IMR-90 (cell line): ENCODE measurements at regions not wholly inside any gene's neighbourhood (a gene's known extent, or its start where the extent isn't known, plus 50 kb on each side); places are given as distances from the start of the nearest gene placed in this dataset.

Experiments
- ATAC-seq: fragments of 200-7000 bp; cut with Tn5 transposase; 2 replicates; pipeline ENCODE4 v1.9.1; 2020; ENCODE audit warnings: low read depth, mild to moderate bottlenecking, moderate library complexity
- BruUV-seq: library from RNA; stranded (reverse); fragments of 400-500 nt; replicated peaks from 2 replicates; lab custom pipeline; 2021; lab: Mats Ljungman, UMichigan
- CTCF ChIA-PET: fragments of 300-600 bp; formaldehyde crosslinking; extraction: SDS; loops from one replicate; lab custom pipeline; 2021; ENCODE audit warnings: antibody characterized with exemption; lab: Yijun Ruan, JAX
- POLR2A ChIA-PET: fragments of 300-600 bp; sonication (Branson Sonifier 250); formaldehyde crosslinking; loops from one replicate; lab custom pipeline; 2022; ENCODE audit warnings: antibody characterized with exemption; ENCODE audit not compliant: unreplicated experiment; lab: Charles Lee
- DNase-seq: peaks from one replicate; pipeline ENCODE4 v3.0.0; 2013
- H2AFZ ChIP-seq: replicated peaks from 2 replicates; pipeline ENCODE3; 2013; ENCODE audit warnings: low read length, mild to moderate bottlenecking; ENCODE audit not compliant: poor library complexity
- H2AK5ac ChIP-seq: 2 replicates; pipeline ENCODE4 v1.6.1; 2013; ENCODE audit warnings: low read depth, low read length, inconsistent platforms
- H2AK9ac ChIP-seq: replicated peaks from 2 replicates; pipeline ENCODE3; 2013; ENCODE audit warnings: mild to moderate bottlenecking, low read depth, low read length, moderate library complexity; ENCODE audit not compliant: poor library complexity
- H2BK120ac ChIP-seq: 2 replicates; pipeline ENCODE4 v1.6.1; 2013; ENCODE audit warnings: low read depth, low read length, inconsistent platforms
- H2BK15ac ChIP-seq: 3 replicates; pipeline ENCODE4 v1.6.1; 2013; ENCODE audit warnings: low read depth, low read length, inconsistent platforms
- H2BK20ac ChIP-seq: 2 replicates; pipeline ENCODE4 v1.6.1; 2013; ENCODE audit warnings: low read depth, mild to moderate bottlenecking, inconsistent platforms, low read length, moderate library complexity
- H2BK5ac ChIP-seq: 2 replicates; pipeline ENCODE4 v1.6.1; 2013; ENCODE audit warnings: mild to moderate bottlenecking, low read depth, low read length, inconsistent platforms; ENCODE audit not compliant: poor library complexity, severe bottlenecking
- H3K14ac ChIP-seq: replicated peaks from 2 replicates; pipeline ENCODE4 v1.6.1; 2013; ENCODE audit warnings: low read depth, low read length, inconsistent platforms
- H3K18ac ChIP-seq: 2 replicates; pipeline ENCODE4 v1.6.1; 2013; ENCODE audit warnings: low read depth, low read length, control low read depth
- H3K23ac ChIP-seq: 2 replicates; pipeline ENCODE4 v1.6.1; 2013; ENCODE audit warnings: low read depth, low read length, inconsistent platforms
- H3K27ac ChIP-seq: 2 replicates; pipeline ENCODE4 v1.5.1; 2013; ENCODE audit warnings: mild to moderate bottlenecking, control low read depth, low read length; ENCODE audit not compliant: insufficient read depth
- H3K27me3 ChIP-seq: 2 replicates; pipeline ENCODE4 v1.6.1; 2013; ENCODE audit warnings: low read length; ENCODE audit not compliant: control insufficient read depth, insufficient read depth
- H3K36me3 ChIP-seq: 2 replicates; pipeline ENCODE4 v1.6.1; 2013; ENCODE audit warnings: low read length, mixed read lengths; ENCODE audit not compliant: control insufficient read depth, insufficient read depth
- H3K4ac ChIP-seq: 2 replicates; pipeline ENCODE4 v1.6.1; 2013; ENCODE audit warnings: low read depth, low read length, inconsistent platforms
- H3K4me1 ChIP-seq: 2 replicates; pipeline ENCODE4 v1.6.1; 2013; ENCODE audit warnings: low read length, mixed read lengths; ENCODE audit not compliant: control insufficient read depth, insufficient read depth
- H3K4me2 ChIP-seq: 2 replicates; pipeline ENCODE4 v1.6.1; 2013; ENCODE audit warnings: low read depth, mild to moderate bottlenecking, control low read depth, low read length, moderate library complexity
- H3K4me3 ChIP-seq: 2 replicates; pipeline ENCODE4 v1.5.1; 2013; ENCODE audit warnings: low read depth, mild to moderate bottlenecking, control low read depth, low read length, moderate library complexity; ENCODE audit not compliant: insufficient read depth
- H3K56ac ChIP-seq: 2 replicates; pipeline ENCODE4 v1.6.1; 2013; ENCODE audit warnings: low read length, inconsistent platforms; ENCODE audit not compliant: insufficient read depth; ENCODE audit errors: extremely low read depth
- H3K79me1 ChIP-seq, 2 experiments: 2 replicates each; pipeline ENCODE4 v1.6.1; 2013; ENCODE audit warnings: low read length in 2 of 2, inconsistent platforms in 1 of 2, low read depth in 1 of 2
- H3K9ac ChIP-seq: 2 replicates; pipeline ENCODE4 v1.6.1; 2013; ENCODE audit warnings: low read depth, low read length, control low read depth
- H3K9me1 ChIP-seq: 2 replicates; pipeline ENCODE4 v1.6.1; 2013; ENCODE audit warnings: low read length, inconsistent platforms; ENCODE audit not compliant: insufficient read depth
- H3K9me3 ChIP-seq: 2 replicates; pipeline ENCODE4 v1.6.1; 2013; ENCODE audit warnings: low read length; ENCODE audit not compliant: control insufficient read depth, insufficient read depth
- H4K20me1 ChIP-seq: 2 replicates; pipeline ENCODE4 v1.6.1; 2013; ENCODE audit warnings: low read length, inconsistent platforms; ENCODE audit not compliant: insufficient read depth
- H4K5ac ChIP-seq: 2 replicates; pipeline ENCODE4 v1.6.1; 2013; ENCODE audit warnings: mild to moderate bottlenecking, low read depth, low read length, control low read depth
- H4K8ac ChIP-seq, 2 experiments: 2 replicates each; pipeline ENCODE4 v1.6.1; 2013; ENCODE audit warnings: low read depth in 2 of 2, low read length in 2 of 2, control low read depth in 1 of 2, inconsistent platforms in 1 of 2
- H4K91ac ChIP-seq: 2 replicates; pipeline ENCODE4 v1.6.1; 2013; ENCODE audit warnings: low read depth, low read length, inconsistent platforms; ENCODE audit not compliant: insufficient read depth
- BHLHE40 ChIP-seq: fragments of 150-350 bp; IDR thresholded peaks from 2 replicates; pipeline ENCODE4 v1.6.1; 2016; ENCODE audit warnings: mild to moderate bottlenecking, low read depth, low read length
- CEBPB ChIP-seq: IDR thresholded peaks from 2 replicates; pipeline ENCODE4 v1.6.1; 2012; ENCODE audit warnings: low read depth, low read length, improper control_type of control experiment
- CHD1 ChIP-seq: IDR thresholded peaks from 2 replicates; pipeline ENCODE4 v1.6.1; 2012; ENCODE audit warnings: low read depth, low read length, improper control_type of control experiment
- CTCF ChIP-seq: conservative IDR thresholded peaks from 2 replicates; pipeline ENCODE4 v1.5.1; 2012; ENCODE audit warnings: mild to moderate bottlenecking, low read depth, low read length, improper control_type of control experiment
- ELK1 ChIP-seq: fragments of 150-350 bp; IDR thresholded peaks from 2 replicates; pipeline ENCODE4 v1.6.1; 2016; ENCODE audit warnings: low read depth, mild to moderate bottlenecking, low read length, moderate library complexity, borderline replicate concordance
- FOS ChIP-seq: fragments of 150-350 bp; IDR thresholded peaks from 2 replicates; pipeline ENCODE4 v1.6.1; 2016; ENCODE audit warnings: low read depth, low read length
- MAFK ChIP-seq: IDR thresholded peaks from 2 replicates; pipeline ENCODE4 v1.6.1; 2012; ENCODE audit warnings: low read depth, low read length, improper control_type of control experiment
- MAZ ChIP-seq: IDR thresholded peaks from 2 replicates; pipeline ENCODE4 v1.6.1; 2012; ENCODE audit warnings: low read depth, mild to moderate bottlenecking, low read length, improper control_type of control experiment, moderate library complexity, borderline replicate concordance
- MXI1 ChIP-seq: IDR thresholded peaks from 2 replicates; pipeline ENCODE4 v1.6.1; 2012; ENCODE audit warnings: low read depth, mild to moderate bottlenecking, low read length, moderate library complexity, borderline replicate concordance
- NFE2L2 ChIP-seq: fragments of 150-350 bp; IDR thresholded peaks from 2 replicates; pipeline ENCODE4 v1.6.1; 2016; ENCODE audit warnings: low read depth, mild to moderate bottlenecking, low read length
- POLR2A ChIP-seq: IDR thresholded peaks from 2 replicates; pipeline ENCODE4 v1.6.1; 2012; ENCODE audit warnings: mild to moderate bottlenecking, low read depth, low read length
- RAD21 ChIP-seq: IDR thresholded peaks from 2 replicates; pipeline ENCODE4 v1.6.1; 2012; ENCODE audit warnings: low read length, improper control_type of control experiment
- RCOR1 ChIP-seq: IDR thresholded peaks from 2 replicates; pipeline ENCODE4 v1.6.1; 2012; ENCODE audit warnings: mild to moderate bottlenecking, low read length, improper control_type of control experiment; ENCODE audit not compliant: insufficient replicate concordance
- RFX5 ChIP-seq: IDR thresholded peaks from 2 replicates; pipeline ENCODE4 v1.8.0; 2012; ENCODE audit warnings: low read depth, mild to moderate bottlenecking, low read length, moderate library complexity
- SMC3 ChIP-seq: fragments of 150-350 bp; IDR thresholded peaks from 2 replicates; pipeline ENCODE4 v1.6.1; 2016; ENCODE audit warnings: low read depth, mild to moderate bottlenecking, antibody characterized with exemption, low read length, moderate library complexity
- WGBS, 2 experiments: methylation state at CpG; one replicate each; pipeline versions ENCODE4 v1.1.5 to v1.1.7; 2013; ENCODE audit warnings: missing lambda C conversion rate in 2 of 2; ENCODE audit not compliant: insufficient read length in 1 of 2; ENCODE audit errors: extremely low coverage in 2 of 2; 5-methylcytosine and 5-hydroxymethylcytosine counted together
- dilution Hi-C: fragments of 300-500 bp; cut with HindIII; formaldehyde crosslinking; loops from one replicate; pipeline ENCODE4 v1.14.3; 2018; ENCODE audit warnings: low sequenced_read_pairs; ENCODE audit not compliant: unreplicated experiment
- in situ Hi-C: fragments of 300-500 bp; cut with MboI; formaldehyde crosslinking; loops from 3 replicates; pipeline ENCODE4 v1.14.3; 2019; ENCODE audit warnings: low sequenced_read_pairs, inconsistent platforms, mixed read lengths
- intact Hi-C: fragments of 100-400 bp; cut with micrococcal nuclease; formaldehyde crosslinking; loops from 2 replicates; pipeline ENCODE4 v1.10.0; 2022
- TF ChIP-seq, protein P1 (sequence below): fragments of 150-350 bp; IDR thresholded peaks from 2 replicates; pipeline ENCODE4 v1.6.1; 2017; ENCODE audit warnings: mild to moderate bottlenecking, antibody characterized with exemption, low read length, low read depth

DNA sequence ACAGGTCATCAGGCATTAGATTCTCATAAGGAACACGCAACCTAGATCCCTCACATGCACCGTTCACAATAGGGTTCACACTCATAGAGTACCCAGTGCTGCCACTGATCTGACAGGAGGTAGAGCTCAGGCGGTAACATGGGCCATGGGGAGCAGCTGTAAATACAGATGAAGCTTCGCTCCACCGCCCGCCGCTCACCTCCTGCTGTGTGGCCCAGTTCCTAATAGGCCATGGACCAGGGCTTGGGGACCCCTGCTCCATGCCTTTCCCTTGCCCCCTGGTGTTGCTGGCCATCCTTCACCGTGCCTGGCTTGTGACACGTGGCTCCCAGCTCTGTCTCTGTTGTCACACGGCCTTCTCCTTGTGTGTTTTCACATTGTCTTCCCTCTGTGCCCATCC lies 171.1 kb upstream of the JARID2 start:
- in situ Hi-C loops (no loop called here), intact Hi-C loops (no loop called here), dilution Hi-C loops (no loop called here)
- TF ChIP-seq BHLHE40, result no peak
- no peak for TF ChIP-seq POLR2A
- no peak for TF ChIP-seq FOS
- TF ChIP-seq NFE2L2, result no peak
- TF ChIP-seq, protein P1, sequence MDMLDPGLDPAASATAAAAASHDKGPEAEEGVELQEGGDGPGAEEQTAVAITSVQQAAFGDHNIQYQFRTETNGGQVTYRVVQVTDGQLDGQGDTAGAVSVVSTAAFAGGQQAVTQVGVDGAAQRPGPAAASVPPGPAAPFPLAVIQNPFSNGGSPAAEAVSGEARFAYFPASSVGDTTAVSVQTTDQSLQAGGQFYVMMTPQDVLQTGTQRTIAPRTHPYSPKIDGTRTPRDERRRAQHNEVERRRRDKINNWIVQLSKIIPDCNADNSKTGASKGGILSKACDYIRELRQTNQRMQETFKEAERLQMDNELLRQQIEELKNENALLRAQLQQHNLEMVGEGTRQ, result no peak
- no peak for TF ChIP-seq MAFK
- TF ChIP-seq RFX5, result no peak
- no peak for TF ChIP-seq CTCF
- no peak for TF ChIP-seq RCOR1
- no peak for TF ChIP-seq ELK1
- no peak for TF ChIP-seq MAZ
- TF ChIP-seq CEBPB, result no peak
- no peak for TF ChIP-seq SMC3
- no peak for TF ChIP-seq CHD1
- no peak for TF ChIP-seq RAD21
- TF ChIP-seq MXI1, result no peak
- no peak overlapping the region for H3K23ac ChIP-seq
- no peak overlapping the region for H3K4me2 ChIP-seq
- H2AFZ ChIP-seq, result no peak overlapping the region
- no TSS peak for BruUV-seq
- no peak overlapping the region for H4K5ac ChIP-seq
- H3K79me1 ChIP-seq, result no peaks in the 10 kb centered on the region
- H2BK15ac ChIP-seq, result no peak overlapping the region
- no peak overlapping the region for H3K9ac ChIP-seq
- no peak overlapping the region for H3K18ac ChIP-seq
- CTCF ChIA-PET, result no interaction called here
- H4K91ac ChIP-seq, result no peak overlapping the region
- no peak overlapping the region for H3K27ac ChIP-seq
- no peak for ATAC-seq
- H3K4me3 ChIP-seq, result no peak overlapping the region
- H2AK5ac ChIP-seq, result no peak overlapping the region
- no peaks in the 10 kb centered on the region for H3K9me3 ChIP-seq
- no peak overlapping the region for H2BK20ac ChIP-seq
- no peaks in the 10 kb centered on the region for H4K20me1 ChIP-seq
- no peak overlapping the region for H2BK120ac ChIP-seq
- H3K4ac ChIP-seq, result no peak overlapping the region
- POLR2A ChIA-PET, result no interaction called here
- H3K4me1 ChIP-seq, result no peaks in the 10 kb centered on the region
- H3K14ac ChIP-seq, result no peak overlapping the region
- no peak overlapping the region for H4K8ac ChIP-seq
- WGBS, 2 experiments, result 61% methylated on average over 2 of the region's 10 CpGs; no CpG with 5 or more reads in 1 of the 2 experiments
- DNase-seq, result no peak
- H3K27me3 ChIP-seq, result no peaks in the 10 kb centered on the region
- no peak overlapping the region for H3K56ac ChIP-seq
- H3K9me1 ChIP-seq, result no peaks in the 10 kb centered on the region
- no peaks in the 10 kb centered on the region for H3K36me3 ChIP-seq
- H2AK9ac ChIP-seq, result no peak overlapping the region
- no peak overlapping the region for H2BK5ac ChIP-seq
